SH-SY5Y (cell line): ENCODE measurements at regions not wholly inside any gene's neighbourhood (a gene's known extent, or its start where the extent isn't known, plus 50 kb on each side); places are given as distances from the start of the nearest gene placed in this dataset.

Experiments used
- GATA2 ChIP-seq: IDR thresholded peaks from 2 replicates; pipeline ENCODE4 v1.6.1; 2011; ENCODE audit warnings: mild to moderate bottlenecking, low read depth, low read length
- GATA3 ChIP-seq: IDR thresholded peaks from 2 replicates; pipeline ENCODE4 v1.6.1; 2011; ENCODE audit warnings: low read depth, mild to moderate bottlenecking, low read length, moderate library complexity

DNA sequence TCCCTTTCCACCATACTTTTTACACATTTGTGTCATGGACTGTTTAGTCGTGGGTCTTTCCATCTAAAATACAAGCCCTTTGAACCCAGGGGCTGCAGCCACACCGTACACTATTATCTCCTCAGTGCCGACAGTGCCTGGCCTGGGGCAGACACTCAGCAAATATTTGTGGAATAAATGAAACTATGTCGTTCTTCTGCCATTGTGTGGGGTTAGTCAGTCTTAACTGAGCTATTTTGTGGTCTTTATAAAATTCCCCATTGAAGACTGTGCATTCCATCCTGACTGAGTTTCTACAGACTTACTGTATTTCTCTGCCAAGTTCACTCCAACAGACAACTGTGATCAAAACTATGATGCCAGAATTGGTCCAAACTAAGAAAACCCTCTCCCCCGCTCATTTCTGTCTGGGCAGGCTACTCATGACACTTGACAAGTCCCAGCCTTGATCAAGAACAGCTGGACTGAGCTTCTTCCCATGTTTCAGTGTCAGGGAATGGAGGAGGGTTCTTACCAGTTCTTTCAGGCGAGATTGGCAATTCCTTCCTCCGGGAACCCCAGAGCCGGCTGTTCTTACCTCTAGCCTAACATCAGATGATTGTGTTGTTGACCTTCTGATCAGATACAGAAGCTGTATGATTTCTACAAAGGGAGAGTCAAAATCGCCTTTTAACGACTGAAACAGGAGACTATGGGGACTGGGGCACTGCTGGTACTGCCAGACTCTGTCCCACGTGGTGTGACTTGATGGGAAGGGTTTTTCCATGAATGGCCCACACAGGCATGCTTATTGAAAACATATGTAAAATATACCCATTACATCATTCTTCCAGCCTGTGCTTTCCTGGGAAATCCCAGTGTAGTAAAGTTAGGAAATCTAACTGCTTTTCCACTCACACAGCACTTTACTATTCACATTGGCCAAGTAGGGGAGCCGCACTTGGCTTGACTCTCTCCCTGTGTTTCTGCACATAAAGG, 77.4 kb upstream of the NPAS2 start:
- TF ChIP-seq GATA2 (no peak), GATA3 (no peak)
